Endothelial cell (in vitro differentiated cells): ENCODE measurements at regions not wholly inside any gene's neighbourhood (a gene's known extent, or its start where the extent isn't known, plus 50 kb on each side); places are given as distances from the start of the nearest gene placed in this dataset.

Source experiments
- DNase-seq: peaks from one replicate; pipeline ENCODE4 v3.0.0; 2021; ENCODE audit warnings: low spot score
- H3K27ac Mint-ChIP-seq: one replicate; pipeline ENCODE4 v1.8.0; 2021; ENCODE audit warnings: mixed read lengths, inconsistent platforms; ENCODE audit not compliant: unreplicated experiment
- H3K27me3 Mint-ChIP-seq: one replicate; pipeline ENCODE4 v1.8.0; 2021; ENCODE audit warnings: mild to moderate bottlenecking, moderate library complexity, mixed read lengths, inconsistent platforms; ENCODE audit not compliant: unreplicated experiment
- H3K36me3 Mint-ChIP-seq: one replicate; pipeline ENCODE4 v1.8.0; 2021; ENCODE audit warnings: mild to moderate bottlenecking, low read depth, mixed read lengths, inconsistent platforms; ENCODE audit not compliant: unreplicated experiment
- H3K4me1 Mint-ChIP-seq: one replicate; pipeline ENCODE4 v1.8.0; 2021; ENCODE audit warnings: mild to moderate bottlenecking, mixed read lengths, inconsistent platforms; ENCODE audit not compliant: unreplicated experiment
- H3K4me3 Mint-ChIP-seq: one replicate; pipeline ENCODE4 v1.8.0; 2021; ENCODE audit warnings: mild to moderate bottlenecking, mixed read lengths, inconsistent platforms; ENCODE audit not compliant: unreplicated experiment
- H3K9me3 Mint-ChIP-seq: one replicate; pipeline ENCODE4 v1.8.0; 2021; ENCODE audit warnings: mixed read lengths, inconsistent platforms; ENCODE audit not compliant: unreplicated experiment
- TF ChIP-seq, protein P1 (sequence below): fragments of 200-600 bp; sonication (generic); IDR thresholded peaks from one replicate; pipeline ENCODE4 v1.5.0; 2021; ENCODE audit warnings: antibody characterized with exemption; ENCODE audit not compliant: unreplicated experiment

DNA sequence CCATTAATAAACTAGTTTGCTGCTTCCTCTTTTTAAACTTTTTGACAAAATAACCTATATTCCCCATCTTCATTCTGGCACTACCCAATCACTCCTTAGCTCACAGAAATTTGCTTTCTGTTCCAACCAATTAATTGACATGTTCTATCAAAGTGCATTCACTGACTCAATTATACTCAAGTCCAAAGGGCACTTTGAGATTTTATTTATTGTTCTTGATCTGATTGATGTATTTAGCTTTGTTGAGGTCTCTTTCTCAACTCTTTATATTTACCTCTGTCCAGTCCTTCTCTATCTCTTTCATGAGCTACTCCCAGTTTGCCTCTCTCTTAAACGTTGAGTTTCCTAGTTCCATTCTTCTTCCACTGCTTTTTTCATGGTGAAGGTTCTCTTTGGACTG lies 104.4 kb upstream of the TENT5A start:
- no peaks in the 10 kb centered on the region for H3K36me3 Mint-ChIP-seq
- no peaks in the 10 kb centered on the region for H3K4me1 Mint-ChIP-seq
- no peaks in the 10 kb centered on the region for H3K27me3 Mint-ChIP-seq
- H3K9me3 Mint-ChIP-seq, result no peaks in the 10 kb centered on the region
- no peak for DNase-seq
- TF ChIP-seq, protein P1, sequence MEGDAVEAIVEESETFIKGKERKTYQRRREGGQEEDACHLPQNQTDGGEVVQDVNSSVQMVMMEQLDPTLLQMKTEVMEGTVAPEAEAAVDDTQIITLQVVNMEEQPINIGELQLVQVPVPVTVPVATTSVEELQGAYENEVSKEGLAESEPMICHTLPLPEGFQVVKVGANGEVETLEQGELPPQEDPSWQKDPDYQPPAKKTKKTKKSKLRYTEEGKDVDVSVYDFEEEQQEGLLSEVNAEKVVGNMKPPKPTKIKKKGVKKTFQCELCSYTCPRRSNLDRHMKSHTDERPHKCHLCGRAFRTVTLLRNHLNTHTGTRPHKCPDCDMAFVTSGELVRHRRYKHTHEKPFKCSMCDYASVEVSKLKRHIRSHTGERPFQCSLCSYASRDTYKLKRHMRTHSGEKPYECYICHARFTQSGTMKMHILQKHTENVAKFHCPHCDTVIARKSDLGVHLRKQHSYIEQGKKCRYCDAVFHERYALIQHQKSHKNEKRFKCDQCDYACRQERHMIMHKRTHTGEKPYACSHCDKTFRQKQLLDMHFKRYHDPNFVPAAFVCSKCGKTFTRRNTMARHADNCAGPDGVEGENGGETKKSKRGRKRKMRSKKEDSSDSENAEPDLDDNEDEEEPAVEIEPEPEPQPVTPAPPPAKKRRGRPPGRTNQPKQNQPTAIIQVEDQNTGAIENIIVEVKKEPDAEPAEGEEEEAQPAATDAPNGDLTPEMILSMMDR, result no peak
- no peak overlapping the region for H3K4me3 Mint-ChIP-seq
- no peak overlapping the region for H3K27ac Mint-ChIP-seq

DNA sequence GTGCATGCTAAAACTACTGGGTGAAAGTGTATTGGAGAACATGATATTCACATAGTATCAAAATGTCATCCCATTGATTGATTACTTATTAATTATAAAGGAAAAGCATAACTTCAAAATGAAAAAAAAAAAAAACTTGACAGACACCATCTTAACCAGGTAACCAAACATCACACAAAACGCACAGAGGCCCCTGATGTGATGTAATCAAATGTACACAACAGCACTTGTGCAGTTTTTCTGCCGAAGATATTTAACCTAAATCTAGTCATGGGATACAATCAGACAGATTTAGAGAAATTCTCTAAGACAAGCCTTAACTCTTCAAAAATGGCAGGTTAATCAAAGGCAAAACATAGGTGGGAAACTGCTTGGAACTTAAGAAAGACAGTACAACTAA lies 102.0 kb upstream of the TENT5A start:
- no peak overlapping the region for H3K27ac Mint-ChIP-seq
- H3K9me3 Mint-ChIP-seq, result no peaks in the 10 kb centered on the region
- no peaks in the 10 kb centered on the region for H3K4me1 Mint-ChIP-seq
- no peak for DNase-seq
- H3K4me3 Mint-ChIP-seq, result no peak overlapping the region
- TF ChIP-seq, protein P1, result no peak
- H3K27me3 Mint-ChIP-seq, result no peaks in the 10 kb centered on the region
- H3K36me3 Mint-ChIP-seq, result no peaks in the 10 kb centered on the region

DNA sequence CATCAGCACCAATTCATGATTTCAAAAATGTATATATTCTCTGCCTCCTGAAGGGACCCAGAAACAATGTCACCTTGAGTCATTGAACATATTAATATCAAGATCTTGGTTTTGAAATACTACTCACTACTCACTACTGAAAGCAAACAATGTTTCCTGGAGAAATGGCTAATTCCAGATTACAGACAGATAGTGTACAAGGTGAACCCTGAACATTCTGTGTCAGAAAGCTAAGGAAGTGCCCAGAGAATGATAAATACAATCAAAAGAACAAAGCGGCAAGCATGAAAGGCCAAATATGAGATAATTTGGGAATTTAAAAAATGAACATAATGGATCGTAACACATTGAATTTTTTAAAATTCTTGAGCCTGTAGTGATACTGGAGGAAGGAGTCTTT lies 101.5 kb upstream of the TENT5A start:
- H3K4me1 Mint-ChIP-seq, result no peaks in the 10 kb centered on the region
- no peak overlapping the region for H3K4me3 Mint-ChIP-seq
- no peak overlapping the region for H3K27ac Mint-ChIP-seq
- H3K36me3 Mint-ChIP-seq, result no peaks in the 10 kb centered on the region
- TF ChIP-seq, protein P1, result no peak
- DNase-seq, result no peak
- no peaks in the 10 kb centered on the region for H3K9me3 Mint-ChIP-seq
- H3K27me3 Mint-ChIP-seq, result no peaks in the 10 kb centered on the region

DNA sequence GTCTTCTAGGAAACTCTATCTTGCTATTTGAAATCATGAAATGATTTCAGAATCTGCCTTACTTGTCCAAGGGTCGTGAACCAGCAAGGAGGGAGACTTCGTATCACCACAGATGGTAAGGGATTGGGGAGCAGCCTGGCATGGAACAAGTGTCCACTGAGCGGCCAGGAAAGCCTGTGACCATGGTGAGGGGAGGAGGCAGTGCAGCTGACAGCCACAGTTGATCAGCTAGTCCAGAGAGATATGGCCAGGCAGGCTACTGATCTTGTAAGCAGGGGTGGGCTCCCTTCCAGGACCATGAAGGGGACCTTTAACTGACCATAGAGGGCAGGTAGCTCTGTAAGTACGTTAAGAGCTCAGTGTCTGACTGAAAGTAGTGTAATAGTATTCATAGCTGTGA lies 96.8 kb upstream of the TENT5A start:
- TF ChIP-seq, protein P1, result no peak
- DNase-seq, result no peak
- no peak overlapping the region for H3K27ac Mint-ChIP-seq
- no peaks in the 10 kb centered on the region for H3K27me3 Mint-ChIP-seq
- H3K9me3 Mint-ChIP-seq, result no peaks in the 10 kb centered on the region
- H3K4me3 Mint-ChIP-seq, result no peak overlapping the region
- peaks cover 15% of the 10 kb centered on the region for H3K4me1 Mint-ChIP-seq
- no peaks in the 10 kb centered on the region for H3K36me3 Mint-ChIP-seq

DNA sequence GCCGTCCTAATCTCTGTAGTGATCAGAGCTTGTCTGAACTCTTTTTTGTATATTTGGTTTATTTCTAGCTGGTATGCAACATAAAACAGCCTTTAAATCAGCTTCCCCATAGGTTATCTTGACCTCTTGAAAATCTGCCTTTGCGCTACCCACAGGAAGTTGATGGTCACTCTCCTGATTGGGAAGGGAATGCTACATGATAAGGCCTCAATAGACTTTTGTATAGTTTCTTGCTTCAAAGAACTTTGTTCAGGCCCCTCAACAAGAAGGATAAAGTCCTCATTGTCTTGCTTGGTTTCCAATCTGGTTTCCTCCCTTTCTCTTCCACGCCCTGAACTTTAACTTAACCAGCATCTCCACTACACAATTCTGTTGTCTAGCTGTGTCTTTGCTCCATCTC lies 95.4 kb upstream of the TENT5A start:
- Mint-ChIP-seq H3K36me3 (no peaks in the 10 kb centered on the region), H3K9me3 (no peaks in the 10 kb centered on the region), H3K27me3 (no peaks in the 10 kb centered on the region), H3K4me3 (no peak overlapping the region), H3K4me1 (peaks cover 23% of the 10 kb centered on the region), H3K27ac (no peak overlapping the region)
- TF ChIP-seq, protein P1, result no peak
- DNase-seq, result no peak
